ENCODE measurements at regions not wholly inside any gene's neighbourhood (a gene's known extent, or its start where the extent isn't known, plus 50 kb on each side); places are given as distances from the start of the nearest gene placed in this dataset.

DNA sequence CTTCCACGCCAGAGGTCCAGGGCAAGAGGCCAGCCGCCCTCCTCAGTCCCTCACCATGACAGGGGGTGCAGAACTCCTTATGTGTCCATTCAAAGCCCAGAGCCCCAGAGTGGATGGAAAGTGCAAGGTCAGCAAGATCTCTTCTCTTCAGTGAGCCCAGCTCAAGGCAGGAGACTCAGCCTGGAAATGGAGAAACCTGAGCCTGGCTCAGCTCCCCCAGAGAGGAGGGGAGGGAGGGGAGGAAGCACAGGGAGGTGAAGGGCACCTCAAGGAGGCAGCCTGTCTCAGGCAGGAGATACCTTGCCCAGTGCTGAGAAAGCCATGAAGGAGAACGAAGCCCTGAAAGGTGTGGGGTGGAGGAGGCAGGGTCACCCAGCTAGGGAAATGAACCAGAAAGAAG is 121.8 kb upstream of the PJA1 start:
- Mint-ChIP-seq H3K27ac (no peak overlapping the region), H3K36me3 (no peaks in the 10 kb centered on the region), H3K9me3 (no peaks in the 10 kb centered on the region), H3K4me1 (peaks cover 4% of the 10 kb centered on the region), H3K27me3 (no peaks in the 10 kb centered on the region), H3K4me3 (no peak overlapping the region)
- DNase-seq (ENCODE audit: low spot score in 2 of 2) (no peak), ATAC-seq (ENCODE audit: low read depth) (no peak)

DNA sequence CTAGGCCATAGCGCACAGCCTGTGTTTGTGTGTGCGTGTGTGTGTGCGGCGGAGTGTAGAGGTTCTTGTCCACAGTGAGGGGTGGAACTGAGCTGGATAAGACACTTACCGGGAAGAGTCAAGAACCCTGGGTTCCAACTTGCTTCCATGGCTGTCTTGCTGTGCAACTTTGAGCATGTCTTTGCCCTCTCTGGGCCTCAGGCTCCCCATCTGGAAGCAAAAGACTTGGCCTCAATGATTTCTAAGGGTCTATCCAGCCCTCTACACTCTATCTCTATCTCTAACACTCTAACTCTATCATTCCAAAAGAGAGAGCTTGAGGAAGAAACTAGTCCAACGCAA is 121.3 kb upstream of the PJA1 start:
- H3K4me1 Mint-ChIP-seq = peaks cover 4% of the 10 kb centered on the region
- no peaks in the 10 kb centered on the region for H3K36me3 Mint-ChIP-seq
- no peak overlapping the region for H3K27ac Mint-ChIP-seq
- no peak overlapping the region for H3K4me3 Mint-ChIP-seq
- DNase-seq (ENCODE audit: low spot score in 2 of 2) = no peak
- no peak for ATAC-seq (ENCODE audit: low read depth)
- H3K27me3 Mint-ChIP-seq = no peaks in the 10 kb centered on the region
- H3K9me3 Mint-ChIP-seq = no peaks in the 10 kb centered on the region

DNA sequence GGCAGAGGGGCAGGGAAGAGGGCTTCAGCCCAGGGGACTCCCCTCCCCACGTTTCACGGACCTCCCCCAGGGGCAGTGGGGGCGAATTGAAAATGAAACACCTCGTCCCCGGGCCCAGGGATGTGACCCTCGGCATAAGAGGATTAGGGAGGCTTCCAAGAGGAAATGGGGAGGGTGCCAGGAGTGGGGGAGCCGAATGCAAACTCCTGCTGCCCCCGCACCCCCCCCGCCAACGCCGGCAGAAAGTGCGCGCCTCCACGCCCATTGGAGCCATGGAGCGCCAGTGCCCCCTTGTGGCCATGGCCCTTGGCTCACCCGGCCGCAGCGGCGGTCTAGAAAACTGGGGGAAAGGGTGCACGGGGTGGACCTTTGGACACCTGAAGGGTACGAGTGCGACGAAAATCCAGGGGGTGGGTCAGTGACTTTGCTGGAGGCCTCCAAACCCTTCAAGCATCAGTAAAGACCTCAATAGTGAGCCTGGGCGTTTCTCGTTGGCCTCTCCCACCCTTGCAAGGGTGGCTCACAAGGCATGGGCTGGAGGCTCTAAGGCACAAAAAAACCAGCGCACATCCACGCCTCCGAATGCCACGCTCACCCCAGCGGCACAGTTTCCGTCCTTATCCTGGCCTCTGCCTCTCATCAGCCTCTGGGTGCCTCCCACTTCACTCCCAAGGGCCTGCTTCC is 120.8 kb upstream of the PJA1 start:
- DNase-seq (ENCODE audit: low spot score in 2 of 2) (peak; percentile 31 to 77), ATAC-seq (ENCODE audit: low read depth) (peak; percentile 74)
- Mint-ChIP-seq H3K9me3 (no peaks in the 10 kb centered on the region), H3K4me1 (peaks cover 4% of the 10 kb centered on the region), H3K4me3 (peak overlapping the region; percentile 64), H3K36me3 (no peaks in the 10 kb centered on the region), H3K27me3 (no peaks in the 10 kb centered on the region), H3K27ac (no peak overlapping the region)

DNA sequence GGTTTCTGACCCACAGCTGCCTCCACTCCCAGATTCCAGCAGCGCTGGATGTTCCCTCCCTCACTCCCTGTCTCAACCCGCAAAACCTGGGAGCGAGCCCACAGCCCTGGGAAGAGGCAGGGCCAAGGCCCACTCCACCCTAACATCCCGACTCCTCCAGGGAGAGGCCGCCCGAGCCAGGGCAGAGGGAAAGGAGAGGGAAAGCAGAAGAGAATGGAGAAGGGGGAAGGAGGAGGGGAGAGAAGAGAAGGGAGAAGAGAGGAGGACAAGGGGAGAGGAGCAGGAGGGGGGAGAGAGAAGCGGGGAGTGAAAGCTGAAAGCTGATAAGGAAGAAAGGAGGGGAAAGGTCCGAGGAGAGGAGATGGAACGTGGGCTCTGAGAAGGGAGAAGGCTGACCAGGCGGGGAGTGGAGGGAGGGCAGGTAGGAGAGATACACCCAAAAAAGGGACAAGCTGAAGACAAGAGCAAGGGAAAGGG is 120.2 kb upstream of the PJA1 start:
- Mint-ChIP-seq H3K36me3 (no peaks in the 10 kb centered on the region), H3K4me1 (peaks cover 4% of the 10 kb centered on the region), H3K27ac (no peak overlapping the region), H3K9me3 (no peaks in the 10 kb centered on the region), H3K4me3 (peak overlapping the region; percentile 64), H3K27me3 (no peaks in the 10 kb centered on the region)
- DNase-seq (ENCODE audit: low spot score in 2 of 2) (no peak), ATAC-seq (ENCODE audit: low read depth) (no peak)

DNA sequence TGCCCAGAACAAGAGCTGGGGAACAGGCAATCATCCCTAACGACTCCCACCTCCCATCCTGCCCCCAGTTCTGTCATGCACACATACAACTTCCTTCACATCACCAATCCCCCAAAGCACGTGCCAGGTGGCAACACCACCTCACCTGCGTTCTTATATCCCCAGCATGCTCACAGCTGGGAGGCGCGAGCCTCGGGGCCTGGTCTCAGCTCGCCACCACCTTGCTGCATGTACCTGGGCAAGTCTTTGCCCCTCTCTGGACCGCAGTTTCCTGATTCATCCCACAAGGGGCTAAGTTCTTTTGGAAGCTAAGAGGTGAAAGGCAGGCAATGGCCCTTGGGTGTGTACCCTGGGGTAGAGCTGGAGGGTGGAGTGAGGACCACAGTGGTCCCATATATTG is 119.2 kb upstream of the PJA1 start:
- no peaks in the 10 kb centered on the region for H3K9me3 Mint-ChIP-seq
- no peak overlapping the region for H3K27ac Mint-ChIP-seq
- DNase-seq (ENCODE audit: low spot score in 2 of 2) = no peak
- peaks cover 3% of the 10 kb centered on the region for H3K27me3 Mint-ChIP-seq
- no peak for ATAC-seq (ENCODE audit: low read depth)
- H3K36me3 Mint-ChIP-seq = no peaks in the 10 kb centered on the region
- no peak overlapping the region for H3K4me3 Mint-ChIP-seq
- peaks cover 4% of the 10 kb centered on the region for H3K4me1 Mint-ChIP-seq

DNA sequence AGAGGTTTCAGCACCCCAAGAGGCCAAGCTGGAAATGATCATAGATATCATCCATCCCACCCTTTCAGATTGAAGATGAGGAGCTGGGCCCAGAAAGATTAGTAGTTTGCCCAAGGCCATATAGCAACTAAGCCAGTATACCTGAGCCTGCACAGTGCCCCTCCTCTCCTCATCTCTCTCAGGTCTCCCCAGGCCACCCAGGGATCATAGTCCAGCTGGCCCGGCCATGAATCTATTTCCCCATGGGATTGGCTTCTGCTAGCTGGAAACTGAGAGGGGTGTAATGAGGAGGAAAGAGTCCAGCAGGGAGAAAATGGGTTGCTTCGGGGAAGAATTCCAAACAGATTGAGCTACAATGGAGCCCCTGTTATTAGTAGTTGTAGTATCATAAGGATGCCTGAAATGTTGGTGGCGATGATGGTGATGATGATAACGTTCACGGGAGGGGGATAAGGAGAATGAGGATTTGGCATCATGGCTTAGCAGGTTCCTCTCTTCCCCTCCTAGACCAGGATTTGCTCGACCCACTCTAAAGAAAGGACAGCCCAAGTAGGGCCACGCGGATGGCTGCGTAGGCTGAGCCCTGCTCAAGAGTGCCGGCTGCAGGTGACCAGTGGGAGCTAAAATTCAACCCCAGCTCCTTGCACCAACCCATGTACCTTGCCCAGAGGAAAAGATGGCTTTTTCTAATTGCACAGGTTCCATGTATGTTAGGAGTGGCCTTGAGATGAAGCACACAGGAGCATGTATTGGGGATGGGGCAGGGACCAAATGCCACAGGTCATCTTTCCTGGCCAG is 117.8 kb upstream of the PJA1 start:
- peaks cover 6% of the 10 kb centered on the region for H3K27me3 Mint-ChIP-seq
- ATAC-seq (ENCODE audit: low read depth) (no peak), DNase-seq (ENCODE audit: low spot score in 2 of 2) (no peak)
- H3K4me1 Mint-ChIP-seq = peaks cover 4% of the 10 kb centered on the region
- no peaks in the 10 kb centered on the region for H3K9me3 Mint-ChIP-seq
- H3K4me3 Mint-ChIP-seq = no peak overlapping the region
- no peaks in the 10 kb centered on the region for H3K36me3 Mint-ChIP-seq
- H3K27ac Mint-ChIP-seq = no peak overlapping the region

DNA sequence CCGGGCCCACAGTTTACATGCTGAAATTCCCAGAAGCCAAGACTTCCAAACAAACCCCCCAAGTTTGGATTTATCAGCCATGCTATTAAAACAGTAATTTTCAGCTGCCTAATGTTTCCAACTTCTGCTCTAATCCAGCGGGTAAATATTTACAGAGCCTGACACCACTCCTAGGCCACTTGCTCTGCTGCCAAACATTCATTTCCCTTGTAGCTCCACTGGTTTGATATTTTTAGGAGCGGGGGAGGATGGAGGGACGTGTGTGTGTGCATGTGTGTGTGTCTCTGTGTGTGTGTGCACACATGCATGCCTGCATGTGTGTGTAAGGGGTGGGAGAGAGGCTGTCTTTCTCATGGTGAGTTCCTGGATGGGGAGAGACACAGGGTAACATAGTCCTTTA is 115.7 kb upstream of the PJA1 start:
- peaks cover 9% of the 10 kb centered on the region for H3K27me3 Mint-ChIP-seq
- H3K27ac Mint-ChIP-seq = no peak overlapping the region
- DNase-seq (ENCODE audit: low spot score in 2 of 2) = no peak
- H3K4me3 Mint-ChIP-seq = no peak overlapping the region
- peaks cover 4% of the 10 kb centered on the region for H3K4me1 Mint-ChIP-seq
- no peaks in the 10 kb centered on the region for H3K36me3 Mint-ChIP-seq
- ATAC-seq (ENCODE audit: low read depth) = no peak
- no peaks in the 10 kb centered on the region for H3K9me3 Mint-ChIP-seq

DNA sequence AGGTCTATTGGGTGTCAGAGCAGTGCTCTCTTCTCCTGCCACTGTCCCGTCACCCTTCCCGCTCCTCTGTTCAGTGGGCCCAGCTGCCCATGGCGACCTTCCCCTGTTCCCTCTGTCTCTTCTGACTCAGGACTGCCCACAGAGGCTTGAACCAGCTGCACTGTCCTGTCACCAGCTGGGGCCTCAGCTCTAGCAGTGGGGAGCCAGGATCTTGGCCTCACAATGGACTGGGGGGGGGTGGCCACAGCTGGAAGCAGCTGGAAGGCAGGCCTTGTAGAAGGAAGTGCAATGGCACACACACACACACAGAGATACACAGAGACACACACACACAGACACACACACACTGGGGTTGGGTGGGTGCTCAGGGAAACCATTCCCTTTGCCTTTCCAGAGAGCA is 114.0 kb upstream of the PJA1 start:
- no peak for ATAC-seq (ENCODE audit: low read depth)
- Mint-ChIP-seq H3K36me3 (no peaks in the 10 kb centered on the region), H3K9me3 (no peaks in the 10 kb centered on the region), H3K4me3 (no peak overlapping the region), H3K27me3 (peaks cover 12% of the 10 kb centered on the region), H3K27ac (no peak overlapping the region), H3K4me1 (no peaks in the 10 kb centered on the region)
- no peak for DNase-seq (ENCODE audit: low spot score in 2 of 2)

DNA sequence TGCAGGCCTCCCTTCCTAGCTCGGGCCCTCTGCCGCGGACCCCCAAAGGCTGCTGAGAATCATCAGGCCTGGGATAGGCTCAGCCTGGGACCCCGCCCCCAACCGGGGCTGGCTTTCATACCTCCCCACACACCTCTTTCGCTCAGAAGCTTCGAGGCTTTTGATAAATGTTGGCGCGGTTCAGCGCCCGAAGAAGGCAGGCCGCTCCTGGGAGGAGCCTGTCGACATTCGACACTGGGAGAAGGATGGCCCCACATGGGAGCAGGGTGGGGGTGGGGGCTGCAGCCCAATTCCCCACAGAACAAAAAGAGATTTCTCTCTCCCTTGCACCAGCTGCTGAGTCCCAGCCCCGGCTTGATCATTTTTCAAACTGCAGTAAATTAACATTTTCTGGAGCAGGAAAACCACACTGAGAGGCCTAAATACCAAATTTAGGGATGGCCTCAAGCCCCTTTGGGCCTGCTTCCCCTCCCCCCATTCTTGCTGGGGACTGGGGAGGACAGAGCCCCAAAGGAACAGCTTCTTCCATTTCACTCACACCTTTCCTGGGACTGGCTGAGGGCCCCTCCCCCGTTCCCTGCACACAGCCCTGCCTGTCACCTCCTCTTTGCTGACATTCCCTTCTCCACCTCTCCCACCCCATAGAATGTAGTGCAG is 112.9 kb upstream of the PJA1 start:
- ATAC-seq (ENCODE audit: low read depth) = no peak
- H3K9me3 Mint-ChIP-seq = no peaks in the 10 kb centered on the region
- no peaks in the 10 kb centered on the region for H3K36me3 Mint-ChIP-seq
- H3K4me3 Mint-ChIP-seq = no peak overlapping the region
- H3K4me1 Mint-ChIP-seq = no peaks in the 10 kb centered on the region
- DNase-seq (ENCODE audit: low spot score in 2 of 2) = no peak
- H3K27me3 Mint-ChIP-seq = peaks cover 12% of the 10 kb centered on the region
- no peak overlapping the region for H3K27ac Mint-ChIP-seq

DNA sequence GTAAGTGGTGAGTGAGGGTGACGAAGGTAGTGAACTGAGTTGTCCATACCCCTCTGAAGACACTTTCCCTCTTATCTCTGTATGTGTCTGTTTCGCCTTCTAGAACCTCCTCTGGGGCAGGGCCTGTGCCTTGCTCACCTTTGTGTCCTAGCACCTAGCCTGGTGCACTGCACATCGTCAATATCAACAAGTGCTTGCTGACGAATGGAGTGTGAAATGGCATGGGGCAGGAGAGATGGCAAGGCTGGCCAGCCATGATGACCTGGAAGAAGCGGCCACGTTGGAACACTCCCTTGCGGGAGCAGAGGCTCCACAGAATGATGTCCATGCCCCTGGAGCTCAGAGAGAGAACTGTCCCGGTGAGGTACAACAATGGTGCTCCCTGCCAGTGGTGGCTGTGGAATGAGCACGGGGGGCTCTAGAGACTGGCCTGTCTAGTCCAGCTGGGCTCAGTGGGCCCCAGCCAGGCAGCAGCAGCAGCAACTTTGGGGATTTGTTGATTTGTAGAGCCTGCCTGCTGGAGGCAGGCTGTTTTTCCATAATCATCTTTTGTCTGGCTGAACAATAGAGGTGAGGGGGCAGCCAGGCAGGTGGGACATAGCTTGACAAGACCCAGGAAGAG is 112.2 kb upstream of the PJA1 start:
- Mint-ChIP-seq H3K27me3 (peaks cover 12% of the 10 kb centered on the region), H3K9me3 (no peaks in the 10 kb centered on the region), H3K4me3 (no peak overlapping the region), H3K27ac (no peak overlapping the region), H3K4me1 (no peaks in the 10 kb centered on the region), H3K36me3 (no peaks in the 10 kb centered on the region)
- no peak for DNase-seq (ENCODE audit: low spot score in 2 of 2)
- ATAC-seq (ENCODE audit: low read depth) = no peak

DNA sequence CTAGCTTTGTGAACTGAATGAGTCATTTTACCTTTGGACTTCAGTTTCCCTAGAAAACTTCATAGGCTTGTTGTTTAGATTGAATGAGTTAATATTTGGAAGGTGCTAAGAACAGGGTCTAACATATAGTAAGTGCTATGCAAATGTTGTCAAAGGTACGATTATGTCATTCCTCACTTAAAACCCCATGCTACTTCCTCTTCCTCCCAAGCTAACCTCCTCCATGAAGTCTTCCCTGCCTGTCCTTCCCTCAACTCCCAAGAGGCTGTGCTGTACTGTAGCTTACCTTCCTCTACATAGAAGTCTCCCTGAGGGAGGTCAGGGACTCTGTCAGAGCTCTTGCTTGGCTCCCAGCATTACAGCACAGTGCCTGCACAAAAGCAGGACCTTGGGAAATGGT is 103.4 kb upstream of the PJA1 start:
- no peaks in the 10 kb centered on the region for H3K9me3 Mint-ChIP-seq
- peaks cover 2% of the 10 kb centered on the region for H3K4me1 Mint-ChIP-seq
- no peak overlapping the region for H3K27ac Mint-ChIP-seq
- DNase-seq (ENCODE audit: low spot score in 2 of 2) (no peak), ATAC-seq (ENCODE audit: low read depth) (no peak)
- peaks cover under 1% of the 10 kb centered on the region for H3K27me3 Mint-ChIP-seq
- H3K4me3 Mint-ChIP-seq = no peak overlapping the region
- H3K36me3 Mint-ChIP-seq = no peaks in the 10 kb centered on the region

DNA sequence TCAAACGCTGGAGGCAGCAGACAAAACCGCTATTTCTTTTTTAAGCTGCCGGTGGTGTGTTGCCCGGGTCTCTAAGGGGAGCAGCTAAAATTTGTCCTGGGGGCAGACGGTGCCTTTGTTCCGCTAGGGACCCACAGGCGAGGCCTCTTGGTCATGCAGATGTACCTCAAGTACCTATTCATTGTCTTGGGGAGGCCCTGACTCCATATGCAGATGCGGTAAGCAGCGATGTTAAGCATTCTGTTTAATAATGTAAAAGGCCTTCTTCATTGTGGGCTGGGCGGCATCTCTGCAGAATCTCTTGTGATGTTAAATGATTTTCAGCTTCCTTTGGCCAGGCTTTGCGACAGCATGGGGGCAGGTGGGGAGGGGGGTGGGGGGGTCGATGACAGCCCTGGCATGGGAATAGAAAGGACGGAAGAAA is 98.9 kb upstream of the PJA1 start:
- Mint-ChIP-seq H3K36me3 (no peaks in the 10 kb centered on the region), H3K27ac (no peak overlapping the region), H3K27me3 (peaks cover 11% of the 10 kb centered on the region), H3K4me1 (peaks cover 7% of the 10 kb centered on the region), H3K4me3 (no peak overlapping the region), H3K9me3 (no peaks in the 10 kb centered on the region)
- DNase-seq (ENCODE audit: low spot score in 2 of 2) (no peak), ATAC-seq (ENCODE audit: low read depth) (no peak)

DNA sequence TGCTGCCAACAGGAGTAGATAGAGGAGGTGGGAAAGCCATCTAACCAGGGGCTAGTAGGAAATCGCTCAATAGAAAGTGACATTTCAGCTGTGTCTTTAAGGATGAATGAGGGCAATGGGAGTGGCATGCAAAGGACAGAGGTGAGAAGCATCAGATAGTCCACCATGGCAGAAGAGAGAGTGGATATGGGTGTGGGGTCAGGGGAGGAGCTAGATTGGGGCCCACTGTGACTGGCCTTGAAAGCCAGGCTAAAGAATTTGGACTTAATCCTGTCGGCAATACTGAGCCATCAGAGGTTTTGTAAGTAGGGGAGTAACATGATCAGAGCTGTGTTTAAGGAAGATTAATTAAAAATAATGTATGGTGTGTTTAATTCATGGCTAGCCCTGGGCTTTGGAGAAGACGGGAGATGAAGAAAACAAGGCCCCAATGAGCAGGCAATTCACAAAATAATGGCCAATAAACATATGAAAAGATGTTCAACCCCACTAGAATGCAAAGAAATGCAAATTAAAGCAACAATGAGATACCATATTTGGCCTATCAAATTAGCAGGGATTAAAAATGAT is 98.1 kb upstream of the PJA1 start:
- Mint-ChIP-seq H3K27me3 (peaks cover 11% of the 10 kb centered on the region), H3K36me3 (no peaks in the 10 kb centered on the region), H3K9me3 (no peaks in the 10 kb centered on the region), H3K4me1 (peaks cover 5% of the 10 kb centered on the region), H3K27ac (no peak overlapping the region), H3K4me3 (no peak overlapping the region)
- DNase-seq (ENCODE audit: low spot score in 2 of 2) (no peak), ATAC-seq (ENCODE audit: low read depth) (no peak)

Measured in memory B cell (primary cell).